GDM1 (cell line): ENCODE measurements at regions not wholly inside any gene's neighbourhood (a gene's known extent, or its start where the extent isn't known, plus 50 kb on each side); places are given as distances from the start of the nearest gene placed in this dataset.

Experiments used
- DNase-seq: peaks from one replicate; lab custom pipeline; 2025; lab: John Stamatoyannopoulos, UW

DNA sequence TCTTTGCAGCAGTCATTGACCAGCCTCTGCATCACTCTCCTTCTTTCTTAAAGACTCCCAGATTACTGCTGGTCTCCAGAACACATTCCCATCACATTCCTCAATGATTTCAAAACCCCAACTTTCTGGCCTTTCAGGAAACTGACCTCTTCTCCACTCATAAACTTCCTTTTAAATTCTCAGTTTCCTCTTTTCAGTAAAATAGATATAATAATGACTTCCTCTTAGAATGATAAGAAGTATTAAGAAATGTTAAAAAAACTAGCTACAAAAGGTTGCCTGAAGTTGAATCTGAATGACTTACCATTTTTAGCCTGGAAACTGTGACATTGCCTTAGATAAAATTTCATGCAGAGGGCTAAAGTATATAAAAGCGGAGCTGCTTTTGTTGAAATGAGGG lies 239.3 kb downstream of the OGFRL1 start:
- no peak for DNase-seq

DNA sequence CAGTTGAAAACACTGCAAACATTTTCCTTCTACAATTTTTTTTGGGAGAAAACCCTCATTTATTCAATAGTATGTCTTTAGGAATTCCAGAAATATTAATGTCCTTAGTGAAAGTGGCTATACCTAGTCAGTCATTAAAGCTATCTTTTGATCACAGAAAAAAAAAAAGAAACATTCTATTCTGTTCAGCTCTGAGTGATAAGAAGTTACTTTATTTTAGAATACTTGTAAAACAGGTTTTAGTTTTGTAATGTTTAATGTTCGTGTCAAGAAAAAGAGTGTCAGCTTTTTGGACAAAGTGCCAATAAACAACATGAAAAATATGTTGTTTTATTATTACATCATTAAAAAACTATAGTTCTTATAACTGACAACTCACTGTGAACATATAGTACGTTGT lies 240.4 kb downstream of the OGFRL1 start:
- no peak for DNase-seq

DNA sequence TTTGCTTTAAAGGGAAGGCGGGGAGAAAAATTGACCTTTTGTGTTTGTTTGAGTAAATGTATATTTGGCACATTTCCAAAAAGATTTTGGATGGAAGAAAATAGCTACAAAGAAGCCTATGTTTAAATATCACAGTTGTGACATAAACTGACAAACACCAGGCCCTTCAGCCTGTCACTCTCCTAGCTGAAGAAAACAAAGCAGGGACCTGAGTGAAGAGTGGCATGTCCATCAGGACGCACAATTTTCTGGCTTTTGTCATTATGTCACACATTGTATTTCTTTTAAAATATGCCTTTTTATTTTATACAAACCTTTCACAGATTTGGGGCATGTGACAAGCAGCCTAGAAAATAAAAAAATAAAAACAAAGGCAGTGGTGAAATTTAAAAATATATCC lies 241.2 kb downstream of the OGFRL1 start:
- DNase-seq: no peak

DNA sequence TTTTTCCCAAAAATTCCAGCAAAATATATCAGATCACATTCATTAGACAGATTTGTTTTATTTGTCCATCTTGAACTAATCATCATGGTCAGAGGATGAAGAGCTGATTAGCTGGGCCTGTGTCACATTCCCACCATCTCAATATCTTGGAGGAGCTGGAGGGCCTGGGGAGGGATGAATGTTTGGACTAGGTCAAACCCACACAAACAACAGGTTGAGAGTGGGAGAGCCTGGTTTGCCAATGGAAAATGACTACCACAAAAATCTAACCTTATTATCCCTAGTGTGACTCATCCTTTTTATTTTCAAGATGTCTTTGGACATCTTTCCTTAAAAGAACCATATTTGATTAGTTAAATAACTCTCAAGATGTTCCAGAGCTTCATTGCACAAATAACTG lies 242.4 kb downstream of the OGFRL1 start:
- no peak for DNase-seq

DNA sequence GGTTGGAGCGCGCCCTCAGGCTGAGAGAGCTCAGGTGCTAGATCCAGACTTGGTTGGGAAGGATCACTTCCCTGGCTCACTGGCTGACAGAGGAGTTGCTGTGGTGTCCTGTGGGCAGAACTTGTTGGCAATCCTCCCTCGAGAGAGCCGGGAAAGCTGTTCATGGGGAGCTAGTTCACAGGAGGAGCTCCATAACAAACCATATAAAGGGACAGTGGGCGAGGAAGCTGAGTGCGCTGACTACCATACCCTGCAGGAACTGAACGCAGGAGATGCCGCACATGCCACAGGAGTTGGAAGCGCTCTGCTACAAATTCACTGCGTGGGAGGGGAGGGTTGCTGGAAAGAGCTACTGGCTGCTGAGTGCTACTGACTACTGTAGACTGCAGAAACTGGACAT lies 243.2 kb downstream of the OGFRL1 start:
- DNase-seq: no peak

DNA sequence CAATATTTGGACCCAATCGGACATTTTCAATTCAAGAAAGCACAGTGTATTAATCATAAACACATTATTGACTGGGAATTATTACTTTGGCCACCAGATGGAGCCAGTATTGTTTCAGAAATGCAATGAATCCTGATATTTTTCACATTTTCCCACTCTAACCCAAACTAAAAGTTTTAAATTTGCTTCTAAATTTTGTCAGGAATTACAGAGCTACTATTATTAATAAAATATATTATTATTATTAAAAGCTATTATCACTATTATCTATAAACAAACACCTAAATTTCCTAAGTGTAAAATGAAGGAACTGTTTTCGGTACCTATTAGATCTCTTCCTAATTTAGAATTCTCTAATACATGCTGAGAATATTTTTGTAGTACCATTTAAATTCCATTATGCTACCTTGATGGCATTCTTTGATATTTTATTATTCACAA lies 245.3 kb downstream of the OGFRL1 start:
- no peak for DNase-seq

DNA sequence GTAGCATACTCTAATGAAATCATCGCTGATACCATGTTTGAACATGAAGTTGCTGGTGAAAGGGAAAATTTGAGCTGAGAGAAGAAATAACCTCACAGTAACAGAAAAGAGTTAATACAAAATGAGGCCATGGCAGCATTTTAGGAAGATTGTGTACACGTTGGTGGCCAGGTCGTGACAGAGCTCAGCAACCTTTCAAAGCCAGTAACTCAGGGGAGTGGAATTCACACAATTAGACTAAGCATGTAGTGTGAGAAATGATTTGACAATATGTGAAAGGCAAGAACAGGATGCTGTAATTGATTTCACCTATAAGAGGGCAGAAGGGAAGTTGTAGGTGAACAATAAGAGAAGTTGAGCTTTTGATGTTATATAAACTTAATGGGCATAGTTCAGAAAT lies 246.3 kb downstream of the OGFRL1 start:
- DNase-seq: no peak

DNA sequence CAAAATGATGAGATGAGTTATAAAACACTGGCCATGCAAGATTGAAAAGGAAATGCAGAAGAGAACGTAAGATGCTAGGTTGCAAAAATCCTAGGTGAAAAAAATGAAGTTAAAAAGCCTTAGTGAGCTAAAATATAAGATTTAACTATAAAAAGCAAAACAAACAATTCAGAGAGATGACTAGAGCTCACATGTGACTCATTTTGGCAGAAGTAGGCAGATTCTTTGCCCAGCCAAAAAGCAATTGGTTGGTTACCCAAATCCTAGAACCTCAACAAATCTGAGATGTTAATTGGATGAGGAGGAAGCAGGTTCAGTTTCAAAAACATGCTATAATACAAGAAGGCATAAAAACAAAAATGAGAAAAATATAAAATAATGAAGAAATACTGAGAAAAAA lies 249.1 kb downstream of the OGFRL1 start:
- no peak for DNase-seq

DNA sequence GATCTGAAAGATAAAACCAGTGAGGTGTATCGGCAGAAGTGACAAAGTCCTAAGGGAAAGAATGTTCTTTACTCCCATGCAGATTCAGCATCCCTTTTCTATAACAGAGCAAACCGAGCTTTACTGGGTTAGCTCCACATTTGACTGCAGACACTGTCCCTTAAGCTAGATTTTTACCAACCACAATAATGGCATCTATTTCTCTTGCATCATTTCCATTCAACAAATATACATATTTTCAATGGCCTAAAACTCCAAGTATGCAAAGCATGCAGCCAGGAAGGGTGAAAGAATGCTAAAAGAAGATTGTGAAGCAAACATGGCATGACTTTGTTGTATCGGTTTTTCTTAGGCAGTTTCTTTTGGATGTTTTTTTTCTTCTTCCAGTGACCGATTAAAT lies 255.4 kb downstream of the OGFRL1 start:
- DNase-seq: no peak

DNA sequence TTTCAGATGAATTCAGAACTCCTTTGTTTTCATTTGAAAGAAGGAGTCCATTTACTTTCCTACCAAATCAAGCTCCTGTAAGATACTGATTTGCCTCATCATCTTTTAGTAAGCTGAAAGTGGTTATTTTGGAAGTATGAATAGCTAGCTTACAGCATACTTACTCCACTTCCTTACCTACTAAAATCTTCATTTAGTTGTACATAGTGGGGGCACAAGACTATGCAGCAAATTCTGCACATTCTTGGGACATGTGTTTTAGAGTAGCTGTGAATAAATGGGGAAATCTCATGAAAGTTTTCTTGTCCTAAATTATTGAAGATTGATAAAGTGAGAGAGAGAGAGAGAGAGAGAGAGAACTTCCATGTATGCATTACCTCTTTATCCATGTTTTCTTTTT lies 256.3 kb downstream of the OGFRL1 start:
- DNase-seq: no peak

DNA sequence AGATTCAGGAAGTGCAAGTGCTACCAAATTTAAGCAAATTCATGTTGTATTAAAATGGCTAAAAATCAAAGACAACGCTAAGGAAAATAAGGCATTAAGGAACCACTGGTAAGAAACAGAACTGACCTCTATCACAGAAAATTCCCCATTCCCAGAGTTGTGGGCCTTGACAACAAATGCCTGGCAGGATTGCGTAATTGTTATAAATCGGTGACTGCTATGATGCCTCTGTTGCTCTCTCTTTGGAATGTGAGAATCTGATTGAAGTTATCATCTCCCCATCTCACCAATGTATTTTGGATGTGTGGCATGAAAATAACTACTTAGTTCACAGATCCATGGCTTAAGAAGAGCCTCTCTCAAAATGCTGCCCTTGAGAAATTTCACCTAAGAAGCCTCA lies 257.3 kb downstream of the OGFRL1 start:
- no peak for DNase-seq

DNA sequence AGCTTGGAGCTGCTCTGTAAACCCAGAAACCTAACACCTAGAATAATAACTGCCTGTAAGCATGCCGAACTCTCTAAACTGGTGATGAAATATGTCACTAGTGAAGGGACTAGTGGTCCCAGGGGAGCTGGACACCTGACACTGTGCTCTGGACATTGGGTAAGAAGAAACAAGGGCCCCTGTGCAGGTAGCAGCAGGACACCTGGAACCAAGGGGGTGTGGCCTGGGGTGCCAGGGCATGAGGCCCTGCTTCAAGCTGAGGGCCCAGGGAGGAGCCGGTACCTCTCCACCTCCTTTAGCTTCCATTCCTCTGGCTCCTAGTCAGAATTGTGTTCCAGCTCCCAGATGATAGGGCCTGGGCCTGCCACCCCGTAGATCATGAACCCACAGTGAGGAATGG lies 263.2 kb downstream of the OGFRL1 start:
- DNase-seq: no peak

DNA sequence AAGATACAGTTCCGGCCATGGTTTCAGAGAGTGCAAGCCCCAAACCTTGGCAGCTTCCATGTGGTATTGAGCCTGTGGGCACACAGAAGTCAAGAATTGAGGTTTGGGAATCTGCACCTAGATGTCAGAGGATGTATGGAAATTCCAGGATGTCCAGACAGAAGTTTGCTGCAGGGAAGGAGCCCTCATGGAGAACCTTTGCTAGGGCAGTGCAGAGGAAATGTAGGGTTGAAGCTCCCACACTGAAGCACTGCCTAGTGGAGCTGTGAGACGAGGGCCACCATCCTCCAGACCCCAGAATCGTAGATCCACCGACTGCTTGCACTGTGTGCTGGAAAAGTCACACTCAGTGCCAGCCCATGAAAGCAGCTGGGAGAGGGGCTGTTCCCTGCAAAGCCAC lies 267.5 kb downstream of the OGFRL1 start:
- DNase-seq: no peak

DNA sequence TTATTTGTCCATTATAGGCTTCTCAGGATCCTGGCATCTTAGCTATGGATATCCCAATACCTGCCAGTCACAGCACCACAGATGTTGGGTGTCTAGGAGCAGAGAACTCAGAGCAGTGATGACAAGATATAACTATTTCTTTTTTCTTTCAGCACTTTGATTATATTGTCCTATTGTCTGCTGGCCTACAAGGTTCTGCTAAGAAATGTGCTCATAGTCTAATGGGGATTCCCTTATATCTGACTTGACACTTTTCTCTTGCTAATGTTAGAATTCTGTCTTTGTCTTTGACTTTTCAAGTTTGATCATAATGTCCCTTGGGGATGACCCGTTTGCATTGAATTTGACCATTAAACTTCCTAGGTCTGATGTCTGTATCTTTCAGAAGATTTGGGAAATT lies 270.4 kb downstream of the OGFRL1 start:
- DNase-seq: no peak

DNA sequence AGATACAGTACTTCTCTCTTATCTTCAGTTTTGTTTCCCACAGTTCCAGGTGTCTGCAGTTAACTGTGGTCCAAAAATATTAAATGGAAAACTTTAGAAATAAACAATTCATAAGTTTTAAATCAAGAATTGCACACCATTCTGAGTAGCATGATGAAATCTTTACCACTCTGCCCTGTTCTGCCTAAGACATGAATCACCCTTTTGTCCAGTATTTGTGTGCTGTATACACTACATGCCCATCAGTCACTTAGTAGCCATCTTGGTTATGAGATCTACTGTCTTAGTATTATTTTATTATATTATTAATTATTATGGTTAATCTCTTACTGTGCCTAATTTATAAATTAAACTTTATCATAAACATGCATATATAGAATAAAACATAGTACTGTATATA lies 279.0 kb downstream of the OGFRL1 start:
- DNase-seq: no peak

DNA sequence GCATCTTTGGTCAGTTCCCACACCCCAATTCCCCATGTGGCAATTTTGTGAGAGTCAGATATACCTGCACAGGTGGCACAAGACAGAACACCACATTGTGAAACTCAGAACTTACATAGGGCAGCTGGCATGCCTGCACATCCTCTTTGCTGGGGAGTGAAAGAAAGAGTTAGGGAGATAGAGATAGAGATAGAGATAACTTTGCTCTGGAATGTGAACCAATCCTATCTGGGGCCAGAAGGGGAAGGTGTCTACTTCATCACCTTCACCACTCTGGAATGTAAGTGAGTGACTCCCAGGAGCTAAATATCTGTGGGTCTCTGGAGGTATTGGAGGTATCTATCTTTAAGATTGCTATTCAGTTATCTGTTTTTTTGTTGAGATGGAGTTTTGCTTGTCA lies 289.2 kb downstream of the OGFRL1 start:
- DNase-seq: no peak

DNA sequence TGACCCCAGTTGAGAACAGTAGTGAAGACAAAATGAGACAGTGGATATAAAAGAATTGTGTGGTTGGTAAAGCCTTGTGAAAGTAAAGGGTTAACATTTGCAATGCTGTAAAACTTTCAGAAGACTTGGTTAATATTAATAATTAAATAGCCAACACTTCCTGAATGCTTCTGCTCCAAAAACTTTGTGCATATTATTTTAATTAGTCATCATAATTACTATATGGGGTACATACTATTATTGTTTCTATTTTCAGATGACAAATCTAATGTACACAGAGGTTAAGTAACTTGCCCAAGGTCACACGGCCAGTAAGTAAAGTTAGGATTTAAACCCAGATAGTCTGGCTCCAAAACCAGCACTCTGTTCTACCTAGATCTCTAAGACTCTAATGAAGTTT lies 291.3 kb downstream of the OGFRL1 start:
- no peak for DNase-seq

DNA sequence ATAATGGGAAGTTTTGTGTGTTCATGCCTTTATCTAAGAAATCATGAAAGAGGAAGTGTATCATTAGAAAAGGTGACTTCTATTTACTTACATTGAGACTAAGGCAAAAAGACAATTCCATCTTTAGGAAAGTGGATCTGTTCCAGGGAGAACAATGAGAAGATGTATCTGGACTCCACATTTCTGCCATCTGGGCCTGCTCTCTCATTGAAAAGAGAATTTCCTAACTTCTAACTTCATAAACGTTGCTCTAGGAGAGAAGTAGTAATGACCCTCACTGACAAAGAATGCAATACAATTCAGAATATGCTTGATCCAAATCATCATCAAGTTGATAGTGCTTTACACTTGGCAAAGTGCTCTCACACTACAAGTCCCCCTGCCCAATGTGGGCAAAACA lies 294.2 kb downstream of the OGFRL1 start:
- no peak for DNase-seq

DNA sequence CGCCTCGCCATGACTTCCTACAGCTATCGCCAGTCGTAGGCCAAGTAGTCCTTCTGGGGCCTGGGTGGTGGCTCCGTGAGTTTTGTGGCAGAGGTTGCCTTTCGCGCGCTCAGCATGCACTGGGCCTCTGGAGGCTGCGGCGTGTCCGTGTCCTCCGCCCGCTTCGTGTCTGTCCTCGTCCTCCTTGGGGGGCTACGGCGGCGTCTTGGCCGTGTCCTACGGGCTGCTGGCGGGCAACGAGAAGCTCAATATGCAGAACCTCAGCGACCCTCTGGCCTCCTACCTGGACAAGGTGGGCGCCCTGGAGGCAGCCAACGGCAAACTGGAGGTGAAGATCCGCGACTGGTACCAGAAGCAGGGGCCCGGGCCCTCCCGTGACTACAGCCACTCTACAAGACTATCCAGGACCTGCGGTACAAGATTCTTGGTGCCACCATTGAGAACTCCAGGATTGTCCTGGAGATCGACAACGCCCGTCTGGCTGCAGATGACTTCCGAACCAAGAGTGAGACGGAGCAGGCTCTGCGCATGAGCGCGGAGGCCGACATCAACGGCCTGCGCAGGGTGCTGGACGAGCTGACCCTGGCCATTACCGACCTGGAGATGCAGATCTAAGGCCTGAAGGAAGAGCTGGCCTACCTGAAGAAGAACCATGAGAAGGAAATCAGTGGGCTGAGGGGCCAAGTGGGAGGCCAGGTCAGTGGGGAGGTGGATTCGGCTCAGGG lies 296.3 kb downstream of the OGFRL1 start:
- no peak for DNase-seq

DNA sequence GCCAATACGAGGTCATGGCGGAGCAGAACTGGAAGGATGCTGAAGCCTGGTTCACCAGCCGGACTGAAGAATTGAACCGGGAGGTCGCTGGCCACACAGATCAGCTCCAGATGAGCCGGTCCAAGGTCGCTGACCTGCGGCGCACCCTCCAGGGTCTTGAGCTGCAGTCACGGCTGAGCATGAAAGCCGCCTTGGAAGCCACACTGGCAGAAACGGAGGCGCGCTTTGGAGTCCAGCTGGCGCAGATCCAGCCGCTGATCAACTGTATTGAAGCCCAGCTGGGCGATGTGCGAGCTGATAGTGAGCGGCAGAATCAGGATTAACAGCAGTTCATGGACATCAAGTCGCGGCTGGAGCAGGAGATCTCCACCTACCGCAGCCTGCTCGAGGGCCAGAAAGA lies 296.9 kb downstream of the OGFRL1 start:
- no peak for DNase-seq

DNA sequence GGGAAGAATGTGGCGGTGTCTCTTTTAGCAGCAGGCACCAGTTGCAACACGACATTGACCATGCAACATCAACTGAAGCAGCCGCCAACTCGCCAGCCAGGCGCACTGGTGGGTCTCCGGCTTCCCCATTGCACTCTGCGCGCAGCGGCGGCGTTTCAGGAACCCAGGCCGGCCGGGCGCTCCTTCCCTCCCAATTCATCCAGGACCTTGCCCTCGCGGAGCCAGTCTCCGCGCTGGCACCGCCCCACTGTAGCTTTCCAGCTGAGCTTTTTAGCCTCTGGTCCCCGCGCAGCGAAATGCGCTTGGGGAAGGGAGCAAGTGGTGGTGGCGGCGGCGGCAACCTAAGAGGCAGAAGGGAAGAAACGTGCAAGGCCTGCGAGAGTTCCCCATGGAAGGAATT lies 297.9 kb upstream of the RIMS1 start:
- no peak for DNase-seq

DNA sequence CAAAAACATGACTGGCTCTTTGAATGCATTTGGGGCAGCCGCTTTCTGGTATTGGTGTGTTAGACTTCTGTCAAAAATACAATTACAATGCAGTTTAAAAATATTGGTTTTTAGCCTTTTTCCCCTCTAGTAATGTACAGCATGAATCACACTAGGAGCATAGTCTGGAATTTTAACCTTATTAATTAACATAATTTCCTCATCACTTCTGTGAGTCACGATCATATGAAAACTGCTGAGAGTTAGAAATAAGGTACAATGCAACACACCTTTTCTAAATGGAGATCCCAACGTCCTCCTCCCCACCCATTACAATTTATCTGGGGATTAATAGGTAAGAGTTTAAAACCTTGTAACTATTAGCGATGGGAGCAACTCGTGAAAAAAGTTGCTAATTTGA lies 297.1 kb upstream of the RIMS1 start:
- DNase-seq: no peak

DNA sequence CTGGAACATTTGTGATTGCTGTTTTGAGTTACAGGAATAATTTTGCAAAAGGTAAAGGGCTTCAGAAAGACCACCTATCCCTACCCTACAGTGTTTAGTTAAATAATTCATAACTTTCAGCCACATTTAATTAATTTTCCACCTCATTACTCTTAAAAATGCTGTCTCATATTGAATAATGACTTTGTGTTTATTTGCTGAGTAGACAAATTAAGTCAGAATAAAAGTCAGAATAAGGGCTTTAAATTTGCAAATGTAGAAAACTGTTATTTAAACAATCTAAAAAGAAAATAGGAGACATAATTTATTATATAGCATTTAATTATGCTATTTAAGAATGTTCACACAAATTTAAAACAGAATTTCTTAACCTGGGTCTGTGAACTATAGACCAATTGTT lies 293.7 kb upstream of the RIMS1 start:
- no peak for DNase-seq

DNA sequence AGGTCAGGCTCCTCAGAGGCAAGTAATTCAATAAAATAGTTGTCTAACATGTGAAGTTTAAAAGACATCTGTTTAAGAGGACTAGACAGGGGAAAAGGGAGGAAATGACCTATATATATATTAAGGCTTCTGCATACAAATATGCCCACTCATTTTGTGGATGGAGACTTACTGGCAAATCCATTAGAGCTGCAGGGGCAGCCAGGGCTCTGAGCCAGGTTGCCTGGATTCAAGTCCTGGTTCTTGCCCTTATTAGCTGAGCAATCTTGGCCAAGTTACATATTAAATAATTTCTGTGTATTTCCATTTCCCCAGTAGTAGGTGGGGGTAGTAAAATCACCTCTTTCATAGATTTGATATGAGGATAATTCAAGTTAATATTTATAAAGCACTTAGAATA lies 287.0 kb upstream of the RIMS1 start:
- DNase-seq: no peak
